ENCODE measurements at regions not wholly inside any gene's neighbourhood (a gene's known extent, or its start where the extent isn't known, plus 50 kb on each side); places are given as distances from the start of the nearest gene placed in this dataset.

GRCh38 chr13:109844396-109844795 lies 58.0 kb upstream of the IRS2 start:
- peak; percentile 10 for DNase-seq (ENCODE audit: low spot score)
- Histone ChIP-seq H4K20me1 (replicated peaks; ENCODE audit: insufficient read depth) (no peaks in the 10 kb centered on the region), H3K4me3 (no peak overlapping the region), H3F3A (replicated peaks; ENCODE audit: low read depth) (no peaks in the 10 kb centered on the region), H3K4me2 (no peak overlapping the region), H3K27me3 (ENCODE audit: insufficient read depth) (no peaks in the 10 kb centered on the region), H3K36me3 (ENCODE audit: insufficient read depth) (no peaks in the 10 kb centered on the region), H2AFZ (no peak overlapping the region), H3K79me2 (replicated peaks; ENCODE audit: insufficient read depth) (no peaks in the 10 kb centered on the region), H3K27ac (ENCODE audit: low read depth) (no peak overlapping the region), H3K4me1 (ENCODE audit: insufficient read depth) (no peaks in the 10 kb centered on the region), H3K9me2 (ENCODE audit: insufficient read depth) (no peaks in the 10 kb centered on the region)
- peaks cover 1% of the 10 kb centered on the region for H3K27me3 Mint-ChIP-seq (ENCODE audit: insufficient read depth, low read depth, poor library complexity)
- no peaks in the 10 kb centered on the region for H3K4me1 Mint-ChIP-seq
- no peak overlapping the region for H3K27ac Mint-ChIP-seq
- H3K4me3 Mint-ChIP-seq, result no peak overlapping the region
- no peaks in the 10 kb centered on the region for H3K36me3 Mint-ChIP-seq (ENCODE audit: low read depth)
- no peaks in the 10 kb centered on the region; the same call in 2 of the 3 replicates for H3K9me3 Mint-ChIP-seq
- ATAC-seq, result no peak
- TF ChIP-seq JUNB (IDR thresholded peaks at IDR 0.05; ENCODE audit: unreplicated experiment) (no peak), NANOG (IDR thresholded peaks at IDR 0.05; ENCODE audit: borderline replicate concordance) (no peak), STAT1 (IDR thresholded peaks at IDR 0.05; ENCODE audit: unreplicated experiment) (no peak)

- Histone ChIP-seq H3K27me3 (ENCODE audit: insufficient read depth) (no peaks in the 10 kb centered on the region), H2AFZ (no peak overlapping the region), H3K4me2 (no peak overlapping the region), H3K9me2 (ENCODE audit: insufficient read depth) (no peaks in the 10 kb centered on the region), H4K20me1 (replicated peaks; ENCODE audit: insufficient read depth) (no peaks in the 10 kb centered on the region), H3K36me3 (ENCODE audit: insufficient read depth) (no peaks in the 10 kb centered on the region), H3F3A (replicated peaks; ENCODE audit: low read depth) (no peaks in the 10 kb centered on the region), H3K4me1 (ENCODE audit: insufficient read depth) (no peaks in the 10 kb centered on the region), H3K27ac (ENCODE audit: low read depth) (no peak overlapping the region), H3K79me2 (replicated peaks; ENCODE audit: insufficient read depth) (no peaks in the 10 kb centered on the region), H3K4me3 (no peak overlapping the region)
- no peak for DNase-seq (ENCODE audit: low spot score)
- no peaks in the 10 kb centered on the region for H3K36me3 Mint-ChIP-seq (ENCODE audit: low read depth)
- H3K4me1 Mint-ChIP-seq, result no peaks in the 10 kb centered on the region
- no peaks in the 10 kb centered on the region; the same call in 2 of the 3 replicates for H3K9me3 Mint-ChIP-seq
- H3K4me3 Mint-ChIP-seq, result no peak overlapping the region
- no peak for TF ChIP-seq POLR2AphosphoS5 (IDR thresholded peaks at IDR 0.05; ENCODE audit: low read depth)
- no peak for TF ChIP-seq REST (IDR thresholded peaks at IDR 0.05; ENCODE audit: unreplicated experiment)
- TF ChIP-seq CTCF (conservative IDR thresholded peaks at IDR 0.05; ENCODE audit: low read depth in 2 of 2), result no peak
- no peak for TF ChIP-seq ZNF114 (CRISPR knock-in tag; IDR thresholded peaks at IDR 0.05)
- no peak overlapping the region for H3K27ac Mint-ChIP-seq
- ATAC-seq, result no peak
- H3K27me3 Mint-ChIP-seq (ENCODE audit: insufficient read depth, low read depth, poor library complexity), result peaks cover 1% of the 10 kb centered on the region
These were observed 57.3 kb upstream of the IRS2 start for GRCh38 chr13:109843695-109844094.
